ENCODE measurements at regions not wholly inside any gene's neighbourhood (a gene's known extent, or its start where the extent isn't known, plus 50 kb on each side); places are given as distances from the start of the nearest gene placed in this dataset.

DNA sequence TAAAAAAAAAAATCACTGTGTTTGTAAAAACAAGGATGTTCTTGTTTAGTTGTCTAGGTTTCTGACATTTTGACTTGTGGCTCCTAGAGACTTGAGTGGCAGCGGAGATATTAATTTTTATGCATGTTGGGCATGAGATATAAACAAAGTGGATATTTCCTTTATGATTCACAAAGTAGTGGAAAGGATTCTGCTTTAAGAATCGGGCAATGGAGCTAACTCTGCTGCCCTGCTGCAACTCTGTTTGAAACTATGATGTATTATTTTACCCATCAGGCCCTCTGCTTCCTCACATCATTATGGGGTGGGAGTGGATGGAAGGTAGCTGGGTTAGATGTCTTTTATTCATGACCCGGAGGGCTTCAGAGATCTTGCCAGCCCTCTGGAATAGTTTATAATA lies 94.1 kb upstream of the CD180 start:
- DNase-seq = no peak

DNA sequence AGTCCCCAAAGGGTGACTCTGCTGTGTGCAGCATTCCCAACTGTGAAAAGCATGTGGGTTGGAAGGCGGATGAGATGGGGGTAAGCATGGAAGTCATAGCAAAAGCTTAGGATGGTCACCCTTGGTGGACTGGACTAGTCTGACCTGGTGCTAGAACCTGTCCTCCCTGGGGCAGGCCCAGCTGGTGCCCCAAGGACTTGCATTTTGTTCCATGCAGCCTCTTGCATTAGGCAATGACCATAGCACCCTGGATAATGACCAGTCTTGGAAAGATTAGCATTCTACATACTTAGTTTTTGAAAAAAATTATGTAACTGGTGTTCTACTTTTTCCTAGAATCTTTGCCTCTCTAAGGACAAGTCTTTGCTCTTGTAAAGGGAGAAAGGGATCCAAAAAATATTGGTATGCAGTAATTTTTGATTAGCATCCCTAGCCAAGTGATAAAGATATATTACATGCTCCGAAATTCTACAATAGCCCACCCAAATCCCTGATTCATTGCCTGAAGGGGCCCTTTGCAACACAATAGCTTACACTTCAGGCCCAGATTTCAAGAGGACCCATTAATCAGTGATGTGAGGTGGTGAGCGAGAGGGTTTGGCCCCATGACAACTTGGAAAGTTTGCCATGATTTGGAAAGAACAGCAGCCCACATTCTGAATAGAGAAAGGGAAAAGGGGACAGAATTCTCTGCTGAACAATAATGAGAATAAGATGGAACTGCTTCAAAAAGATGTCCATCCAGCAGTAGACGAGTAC lies 93.3 kb upstream of the CD180 start:
- peak; percentile 48 for DNase-seq

DNA sequence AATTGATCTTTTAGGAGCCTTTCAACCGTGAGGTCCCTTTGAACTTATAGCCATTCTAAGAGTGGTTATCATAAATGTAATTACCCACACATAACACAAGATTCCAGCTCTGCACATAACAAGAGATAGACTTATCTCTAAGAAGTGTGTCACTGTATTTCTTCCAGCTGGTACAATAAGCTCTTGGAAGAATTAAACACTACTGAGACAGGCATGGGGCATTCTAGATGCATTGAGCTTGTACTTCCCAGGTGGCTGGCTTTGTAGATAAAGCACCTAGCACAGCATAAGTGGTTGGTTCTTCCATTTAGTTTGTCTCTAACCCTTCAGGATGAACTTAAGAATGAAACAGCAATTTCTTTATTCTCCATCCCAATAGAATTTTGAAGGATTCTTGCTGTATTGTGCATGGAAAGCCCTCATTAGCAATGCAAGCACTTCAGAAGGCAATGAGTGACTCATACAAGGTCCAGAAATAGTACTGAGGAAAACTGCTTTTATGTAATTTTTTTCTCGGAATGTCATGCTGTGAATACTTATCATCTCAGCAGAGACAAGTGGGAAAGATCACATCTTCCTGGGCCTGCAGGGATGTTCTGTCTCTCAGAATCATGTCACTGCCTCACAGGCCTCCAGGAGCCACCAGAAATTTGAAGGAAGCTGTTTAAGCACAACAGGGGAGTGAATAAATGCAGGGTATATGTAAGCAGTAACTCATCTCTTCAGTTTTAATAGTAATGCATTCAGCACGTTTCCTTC lies 91.1 kb upstream of the CD180 start:
- peak; percentile 78 for DNase-seq

DNA sequence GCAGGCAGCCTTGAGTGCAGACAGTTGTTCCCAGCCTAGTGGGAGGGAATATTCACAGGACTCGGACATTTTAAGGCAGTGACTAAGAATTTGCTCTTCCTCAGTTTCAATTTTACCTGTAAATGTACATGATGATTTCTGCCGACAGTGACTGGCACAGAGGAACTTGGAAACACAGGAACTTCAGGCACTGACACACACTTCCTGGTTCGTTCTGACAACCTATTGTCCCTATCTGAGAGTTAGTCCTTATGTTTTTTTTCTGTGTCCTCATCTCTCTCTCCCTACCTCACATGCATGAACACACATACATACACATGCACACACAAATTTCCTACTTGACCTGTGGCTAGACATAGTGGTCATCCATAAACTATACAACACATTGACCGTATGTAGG lies 89.4 kb upstream of the CD180 start:
- DNase-seq = no peak

GRCh38 chr5:67283988-67284487 lies 87.4 kb upstream of the CD180 start:
- no peak for DNase-seq

DNA sequence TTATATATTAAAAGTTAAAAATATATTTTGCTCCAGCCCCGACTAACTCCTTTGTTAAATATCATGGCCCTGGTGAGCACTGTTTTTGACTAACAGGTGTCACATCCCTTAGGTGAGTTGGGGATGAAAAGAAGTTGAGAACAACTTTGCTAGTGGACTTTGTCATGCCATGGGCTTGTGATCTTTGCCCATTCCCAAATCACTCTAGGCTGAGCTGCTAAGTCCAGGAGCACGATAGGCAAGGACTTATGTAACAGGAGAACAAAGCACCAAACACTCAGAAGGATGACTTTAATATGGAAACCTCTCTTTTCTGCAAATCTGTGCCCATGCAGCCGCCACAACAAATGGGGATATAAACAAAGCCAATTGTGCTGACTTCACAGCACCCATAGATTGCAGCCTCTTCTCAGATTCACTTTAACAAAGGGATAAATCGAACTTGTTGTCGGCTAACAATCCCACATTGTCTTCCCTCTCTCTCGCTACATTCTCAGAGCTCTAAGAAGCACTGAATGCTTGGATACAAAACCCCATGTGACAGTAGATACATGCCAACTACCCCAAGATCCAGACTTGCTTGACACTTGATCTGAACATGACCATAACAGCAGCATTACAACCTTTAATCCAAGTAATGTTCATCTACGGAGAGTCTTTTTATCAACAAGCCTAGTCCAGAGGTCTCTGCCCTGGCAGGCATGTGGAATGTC lies 86.8 kb upstream of the CD180 start:
- DNase-seq = no peak

DNA sequence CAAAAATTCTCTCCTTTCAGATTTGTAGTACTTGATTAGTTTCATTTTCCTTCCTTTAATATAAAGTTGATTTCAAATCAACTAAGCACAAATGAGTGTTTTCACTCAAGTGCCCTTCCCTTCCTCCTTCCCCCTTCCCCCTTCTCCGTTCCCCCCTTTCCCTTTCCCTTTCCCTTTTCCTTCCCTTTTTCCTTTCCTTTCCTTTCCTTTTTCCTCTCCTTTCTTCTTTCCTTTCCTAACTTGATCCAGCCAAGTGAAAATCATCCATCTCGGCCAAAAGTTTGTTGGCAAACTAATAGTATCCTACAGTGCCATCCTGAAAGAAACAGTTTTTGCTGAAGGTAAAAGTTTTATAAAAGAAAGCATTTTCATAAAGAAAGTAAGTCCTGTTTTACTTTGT lies 85.3 kb upstream of the CD180 start:
- no peak for DNase-seq

DNA sequence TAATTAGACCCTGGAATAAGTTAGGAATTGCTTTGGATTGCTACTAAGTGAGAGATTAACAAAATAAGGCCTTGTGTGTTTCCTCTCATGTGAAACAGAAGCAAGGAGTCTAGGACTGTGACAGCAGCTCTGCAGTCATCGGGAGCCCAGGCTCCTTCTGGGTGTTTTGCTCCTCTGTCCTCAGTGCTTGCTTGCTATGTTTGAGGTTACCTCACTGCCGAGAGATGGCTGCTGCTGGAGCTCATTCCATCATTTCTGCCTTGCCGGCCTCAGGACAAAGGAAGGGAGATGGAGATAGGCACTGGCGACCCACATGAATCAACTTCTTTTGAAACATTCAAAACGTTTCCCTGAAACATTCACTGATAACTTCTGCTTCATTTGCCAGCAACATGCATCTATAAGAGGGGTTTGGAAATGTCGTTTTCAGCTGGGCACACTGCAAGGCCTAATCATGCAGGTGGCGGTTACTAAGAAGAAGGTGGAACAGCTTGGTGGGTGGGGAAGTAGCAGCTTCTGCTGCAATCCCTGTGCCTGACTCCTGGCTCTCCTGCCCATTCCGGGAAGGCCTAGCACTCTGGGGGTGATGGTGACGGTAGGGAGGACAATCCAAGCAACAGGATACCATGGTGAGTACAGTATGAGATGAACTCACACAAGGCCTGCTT lies 77.2 kb upstream of the CD180 start:
- DNase-seq = no peak

GRCh38 chr5:67272453-67273130 lies 76.0 kb upstream of the CD180 start:
- no peak for DNase-seq

GRCh38 chr5:67268231-67269021 lies 71.8 kb upstream of the CD180 start:
- peak; percentile 96 for DNase-seq

GRCh38 chr5:67267512-67268216 lies 71.1 kb upstream of the CD180 start:
- DNase-seq = no peak

GRCh38 chr5:67266654-67267350 lies 70.2 kb upstream of the CD180 start:
- no peak for DNase-seq

DNA sequence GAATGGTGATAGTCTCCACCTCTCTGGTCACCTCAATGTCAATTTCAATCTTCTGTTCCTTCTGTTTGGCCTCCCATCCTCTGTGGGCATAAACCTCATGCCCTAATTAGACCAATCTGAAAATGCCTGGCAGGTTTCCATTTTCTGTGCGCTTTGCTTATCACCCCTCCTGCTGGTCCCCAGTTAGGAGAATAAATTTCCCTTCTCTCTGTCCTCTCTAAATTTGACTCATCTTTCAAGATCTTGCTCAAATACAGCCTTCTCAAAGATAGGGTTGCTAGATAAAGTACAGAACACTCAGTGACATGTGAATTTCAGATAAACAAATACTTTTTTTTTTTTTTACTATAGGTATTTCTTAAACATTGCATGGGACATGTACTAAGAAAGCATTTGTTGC lies 69.4 kb upstream of the CD180 start:
- no peak for DNase-seq

- DNase-seq = no peak
These were observed 67.2 kb upstream of the CD180 start for GRCh38 chr5:67263656-67264408.

DNA sequence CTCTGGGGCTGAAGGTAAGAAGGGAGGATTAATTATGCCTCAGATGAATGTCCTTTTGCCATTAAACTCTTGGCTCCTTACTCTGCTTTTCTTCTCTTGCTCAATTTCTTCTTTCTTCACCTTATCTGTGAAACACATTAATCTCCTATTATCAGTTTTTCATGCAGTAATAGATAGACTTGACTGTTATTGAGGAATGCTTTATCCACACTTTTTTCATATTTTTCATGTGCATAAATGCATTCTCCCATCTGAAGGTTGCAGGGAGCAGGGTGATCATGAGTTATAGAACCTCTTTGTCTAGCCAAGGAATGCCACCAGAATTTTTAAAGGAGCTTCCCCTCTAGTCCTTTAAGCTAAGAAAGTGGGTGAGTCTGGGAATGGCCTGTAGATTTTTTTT lies 66.4 kb upstream of the CD180 start:
- DNase-seq = no peak

DNA sequence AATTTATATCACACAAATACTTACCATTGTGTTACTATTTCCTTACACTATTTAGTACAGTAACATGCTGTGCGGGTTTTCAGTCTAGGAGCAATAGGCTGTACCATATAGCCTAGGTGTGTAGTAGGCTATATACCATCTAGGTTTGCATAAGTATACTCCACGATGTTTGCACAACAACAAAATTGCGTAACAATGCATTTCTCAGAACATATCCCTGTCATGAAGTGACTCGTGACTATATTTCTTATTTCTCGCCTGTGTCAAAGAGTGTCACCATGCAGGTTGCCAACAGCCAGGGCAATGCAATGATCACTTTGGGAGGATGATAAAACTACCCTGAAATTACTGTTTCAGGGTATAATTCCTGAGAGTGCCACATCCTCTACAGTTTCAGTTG lies 65.6 kb upstream of the CD180 start:
- no peak for DNase-seq

DNA sequence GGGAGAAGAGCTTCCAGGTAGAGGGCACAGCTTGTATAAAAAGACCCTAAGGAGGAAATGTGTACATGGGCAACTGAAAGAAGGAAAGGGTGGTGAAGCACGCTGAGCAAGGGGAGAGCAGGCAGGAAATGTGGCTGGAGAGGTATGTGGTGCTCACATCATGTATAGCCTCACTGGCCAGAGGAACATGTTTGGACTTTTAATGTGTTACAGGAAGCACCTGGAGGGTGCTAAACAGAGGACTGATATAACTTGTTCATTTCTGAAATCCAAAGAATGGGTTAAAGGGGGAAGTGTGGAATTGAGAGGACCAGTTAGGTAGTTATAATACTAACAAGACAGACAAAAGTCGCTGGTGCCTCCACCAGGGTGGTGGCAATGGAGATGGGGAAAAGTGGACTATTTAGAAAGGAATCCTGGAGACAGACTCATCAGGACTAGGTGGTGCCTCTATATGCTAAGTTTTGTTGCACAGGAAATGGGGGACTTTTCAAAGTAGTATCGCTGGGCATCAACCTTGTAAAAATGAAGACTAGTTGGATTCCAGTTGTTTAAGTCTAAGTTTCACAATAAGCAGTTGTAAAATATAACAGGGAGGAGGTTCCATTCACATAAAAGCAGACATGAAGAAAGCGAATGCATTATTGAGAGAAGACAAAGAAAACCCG lies 63.1 kb upstream of the CD180 start:
- no peak for DNase-seq

DNA sequence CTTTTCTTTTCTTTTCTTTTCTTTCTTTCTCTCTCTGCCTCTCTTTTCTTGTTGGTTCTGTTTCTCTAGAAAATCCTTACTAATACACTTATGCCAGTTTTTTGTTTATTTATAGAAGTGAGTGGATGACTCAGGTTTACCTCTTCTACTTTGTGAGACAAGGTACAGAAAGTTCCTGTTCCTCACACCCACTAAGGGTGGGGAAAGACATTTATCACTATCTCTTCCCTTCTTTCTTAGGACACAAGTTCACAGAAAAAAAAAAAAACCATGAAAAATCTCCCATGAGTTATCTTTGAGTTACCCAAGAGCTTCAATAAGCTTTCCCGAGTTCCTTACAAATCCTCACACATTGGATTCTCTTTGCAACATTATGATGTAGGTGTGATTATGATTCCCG lies 60.9 kb upstream of the CD180 start:
- no peak for DNase-seq

DNA sequence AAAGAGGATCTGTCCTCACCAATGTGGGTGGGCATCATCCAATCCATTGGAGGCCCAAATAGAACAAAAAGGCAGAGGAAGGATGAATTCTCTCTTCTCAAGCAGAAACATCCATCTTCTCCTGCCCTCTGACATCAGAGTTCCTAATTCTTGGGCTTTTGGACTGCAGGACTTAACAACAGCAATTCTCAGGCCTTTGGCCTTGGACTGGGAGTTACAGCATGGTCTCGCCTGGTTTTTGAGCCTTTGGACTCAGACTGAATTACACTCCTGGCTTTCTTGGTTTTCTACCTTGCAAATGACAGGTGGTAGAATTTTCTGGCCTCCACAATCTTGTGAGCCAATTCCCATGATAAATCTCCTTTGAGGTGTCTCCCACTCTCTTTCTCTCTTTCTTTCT lies 60.5 kb upstream of the CD180 start:
- no peak for DNase-seq
